WTC11 (cell line): ENCODE measurements at regions not wholly inside any gene's neighbourhood (a gene's known extent, or its start where the extent isn't known, plus 50 kb on each side); places are given as distances from the start of the nearest gene placed in this dataset.

Source experiments
- ATAC-seq: fragments of 200-7000 bp; cut with Tn5 transposase; 2 replicates; pipeline ENCODE4 v1.10.0; 2021; ENCODE audit warnings: mild to moderate bottlenecking, moderate library complexity
- CTCF ChIA-PET: fragments of 300-600 bp; sonication (Branson Sonifier 250); formaldehyde crosslinking; loops from one replicate; lab custom pipeline; 2021; ENCODE audit warnings: antibody characterized with exemption; lab: Charles Lee
- POLR2A ChIA-PET: fragments of 350-600 bp; sonication (Branson Sonifier 250); formaldehyde crosslinking; loops from one replicate; lab custom pipeline; 2021; ENCODE audit warnings: antibody characterized with exemption; lab: Charles Lee
- DNase-seq: peaks from one replicate; pipeline ENCODE4 v3.0.0; 2021; ENCODE audit warnings: low spot score
- H3K27ac Mint-ChIP-seq: 2 replicates; pipeline ENCODE4 v1.8.0; 2021; ENCODE audit warnings: mixed read lengths
- H3K27me3 Mint-ChIP-seq: 2 replicates; pipeline ENCODE4 v1.8.0; 2021; ENCODE audit warnings: low read depth, mild to moderate bottlenecking, moderate library complexity, mixed read lengths
- H3K36me3 Mint-ChIP-seq: 2 replicates; pipeline ENCODE4 v1.8.0; 2021; ENCODE audit warnings: mixed read lengths
- H3K4me1 Mint-ChIP-seq: 2 replicates; pipeline ENCODE4 v1.8.0; 2022; ENCODE audit warnings: mixed read lengths
- H3K4me3 Mint-ChIP-seq: 2 replicates; pipeline ENCODE4 v1.8.0; 2021; ENCODE audit warnings: mild to moderate bottlenecking, moderate library complexity, mixed read lengths
- H3K9me3 Mint-ChIP-seq: 2 replicates; pipeline ENCODE4 v1.8.0; 2021; ENCODE audit warnings: mixed read lengths
- ATF1 ChIP-seq: sonication (generic); formaldehyde crosslinking; IDR thresholded peaks from 2 replicates; pipeline ENCODE4 v1.8.1; 2023; ENCODE audit warnings: mild to moderate bottlenecking, moderate library complexity, missing genetic modification reagents
- ATF3 ChIP-seq: sonication (generic); formaldehyde crosslinking; conservative IDR thresholded peaks from 2 replicates; pipeline ENCODE4 v1.8.1; 2022; ENCODE audit warnings: mild to moderate bottlenecking, missing genetic modification reagents
- CREB1 ChIP-seq: sonication (generic); formaldehyde crosslinking; IDR thresholded peaks from 2 replicates; pipeline ENCODE4 v1.8.0; 2023; ENCODE audit warnings: mild to moderate bottlenecking, missing genetic modification reagents
- CTCF ChIP-seq: fragments of 200-600 bp; IDR thresholded peaks from 2 replicates; pipeline ENCODE4 v1.8.0; 2022; ENCODE audit warnings: antibody characterized with exemption
- ERG ChIP-seq: fragments of 250-450 bp; sonication (Bioruptor Pico); IDR thresholded peaks from 2 replicates; pipeline ENCODE4 v1.8.0; 2021; ENCODE audit warnings: mild to moderate bottlenecking
- FOXP1 ChIP-seq: sonication (generic); formaldehyde crosslinking; IDR thresholded peaks from 2 replicates; pipeline ENCODE4 v1.8.0; 2022; ENCODE audit warnings: missing genetic modification reagents, mild to moderate bottlenecking, moderate library complexity, borderline replicate concordance
- FOXP4 ChIP-seq: sonication (generic); formaldehyde crosslinking; IDR thresholded peaks from 2 replicates; pipeline ENCODE4 v1.8.0; 2022; ENCODE audit warnings: mild to moderate bottlenecking, missing genetic modification reagents
- MAX ChIP-seq: sonication (generic); formaldehyde crosslinking; IDR thresholded peaks from 2 replicates; pipeline ENCODE4 v1.8.0; 2022; ENCODE audit warnings: mild to moderate bottlenecking, missing genetic modification reagents
- MLX ChIP-seq: sonication (generic); formaldehyde crosslinking; IDR thresholded peaks from 2 replicates; pipeline ENCODE4 v1.8.1; 2023; ENCODE audit warnings: mild to moderate bottlenecking, missing genetic modification reagents, moderate library complexity
- NR3C1 ChIP-seq: sonication (generic); formaldehyde crosslinking; conservative IDR thresholded peaks from 2 replicates; pipeline ENCODE4 v1.8.1; 2023; ENCODE audit warnings: low read depth, mild to moderate bottlenecking, missing genetic modification reagents
- OVOL2 ChIP-seq: fragments of 250-450 bp; sonication (Bioruptor Pico); IDR thresholded peaks from 2 replicates; pipeline ENCODE4 v1.9.0; 2021; ENCODE audit warnings: mild to moderate bottlenecking, borderline replicate concordance
- PRRX2 ChIP-seq: fragments of 250-450 bp; sonication (Bioruptor Pico); IDR thresholded peaks from 2 replicates; pipeline ENCODE4 v1.8.0; 2021; ENCODE audit warnings: mild to moderate bottlenecking
- TCF7 ChIP-seq: sonication (generic); formaldehyde crosslinking; IDR thresholded peaks from 2 replicates; pipeline ENCODE4 v1.8.0; 2022; ENCODE audit warnings: mild to moderate bottlenecking, low read depth, missing genetic modification reagents, moderate library complexity
- USF1 ChIP-seq: sonication (generic); formaldehyde crosslinking; IDR thresholded peaks from 2 replicates; pipeline ENCODE4 v1.8.0; 2022; ENCODE audit warnings: mild to moderate bottlenecking, missing genetic modification reagents
- ZBTB21 ChIP-seq: sonication (generic); formaldehyde crosslinking; IDR thresholded peaks from 2 replicates; pipeline ENCODE4 v1.8.1; 2023; ENCODE audit warnings: mild to moderate bottlenecking, missing genetic modification reagents, borderline replicate concordance
- ZNF219 ChIP-seq: sonication (generic); formaldehyde crosslinking; IDR thresholded peaks from 2 replicates; pipeline ENCODE4 v1.8.0; 2023; ENCODE audit warnings: missing genetic modification reagents, mild to moderate bottlenecking, borderline replicate concordance
- ZNF281 ChIP-seq: sonication (generic); formaldehyde crosslinking; IDR thresholded peaks from 2 replicates; pipeline ENCODE4 v1.8.0; 2023; ENCODE audit warnings: mild to moderate bottlenecking, missing genetic modification reagents
- ZNF416 ChIP-seq: fragments of 250-450 bp; sonication (Bioruptor Pico); IDR thresholded peaks from 2 replicates; pipeline ENCODE4 v1.9.0; 2021; ENCODE audit warnings: mild to moderate bottlenecking, inconsistent platforms
- ZNF425 ChIP-seq: fragments of 250-450 bp; sonication (Bioruptor Pico); conservative IDR thresholded peaks from 2 replicates; pipeline ENCODE4 v1.9.0; 2021; ENCODE audit warnings: mild to moderate bottlenecking

- TF ChIP-seq MLX (CRISPR knock-in tag) (no peak), ZNF281 (CRISPR knock-in tag) (no peak), ZNF219 (CRISPR knock-in tag) (no peak), TCF7 (no peak), ZNF416 (CRISPR knock-in tag) (no peak), ATF3 (CRISPR knock-in tag) (no peak), OVOL2 (no peak)
Observed at GRCh38 chr10:78362406-78363022, 328.9 kb downstream of the RPS24 start (continued).

- H3K27me3 Mint-ChIP-seq, result peaks cover 8% of the 10 kb centered on the region
- TF ChIP-seq MAX (CRISPR knock-in tag) (no peak), ATF1 (no peak), TCF7 (no peak), CREB1 (no peak), FOXP1 (CRISPR knock-in tag) (no peak), CTCF (no peak)
- DNase-seq (no peak), ATAC-seq (no peak)
- H3K4me3 Mint-ChIP-seq, result no peak overlapping the region
- CTCF ChIA-PET, result no interaction called here
- POLR2A ChIA-PET, result no interaction called here
- no peaks in the 10 kb centered on the region for H3K36me3 Mint-ChIP-seq
- peaks cover 28% of the 10 kb centered on the region for H3K4me1 Mint-ChIP-seq
- no peak overlapping the region for H3K27ac Mint-ChIP-seq
- no peaks in the 10 kb centered on the region for H3K9me3 Mint-ChIP-seq
Observed at GRCh38 chr10:78363190-78363589, 329.5 kb downstream of the RPS24 start.

GRCh38 chr10:78365694-78366093, 332.0 kb downstream of the RPS24 start:
- no peak overlapping the region for H3K27ac Mint-ChIP-seq
- H3K4me1 Mint-ChIP-seq, result peaks cover 15% of the 10 kb centered on the region
- ChIA-PET POLR2A (no interaction called here), CTCF (no interaction called here)
- no peaks in the 10 kb centered on the region for H3K36me3 Mint-ChIP-seq
- no peak for DNase-seq
- no peak for ATAC-seq
- H3K27me3 Mint-ChIP-seq, result peaks cover 6% of the 10 kb centered on the region
- H3K9me3 Mint-ChIP-seq, result no peaks in the 10 kb centered on the region
- H3K4me3 Mint-ChIP-seq, result no peak overlapping the region
- TF ChIP-seq ERG (CRISPR knock-in tag), result no peak
- TF ChIP-seq PRRX2 (CRISPR knock-in tag), result no peak
- no peak for TF ChIP-seq ZBTB21
- no peak for TF ChIP-seq ZNF425 (CRISPR knock-in tag)
- no peak for TF ChIP-seq MLX (CRISPR knock-in tag)
- TF ChIP-seq FOXP4 (CRISPR knock-in tag), result no peak
- TF ChIP-seq USF1 (CRISPR knock-in tag), result no peak
- TF ChIP-seq NR3C1 (CRISPR knock-in tag), result no peak
